GM08714 (cell line): ENCODE measurements at regions not wholly inside any gene's neighbourhood (a gene's known extent, or its start where the extent isn't known, plus 50 kb on each side); places are given as distances from the start of the nearest gene placed in this dataset.

Source experiments
- H3K4me3 ChIP-seq: fragments of 200-500 bp; sonication (Bioruptor generic); 2 replicates; pipeline ENCODE4 v1.5.1; 2014; ENCODE audit warnings: mild to moderate bottlenecking, low read length, inconsistent platforms
- ZNF274 ChIP-seq: IDR thresholded peaks from 2 replicates; pipeline ENCODE4 v1.6.1; 2012; ENCODE audit warnings: mild to moderate bottlenecking, low read depth, low read length

DNA sequence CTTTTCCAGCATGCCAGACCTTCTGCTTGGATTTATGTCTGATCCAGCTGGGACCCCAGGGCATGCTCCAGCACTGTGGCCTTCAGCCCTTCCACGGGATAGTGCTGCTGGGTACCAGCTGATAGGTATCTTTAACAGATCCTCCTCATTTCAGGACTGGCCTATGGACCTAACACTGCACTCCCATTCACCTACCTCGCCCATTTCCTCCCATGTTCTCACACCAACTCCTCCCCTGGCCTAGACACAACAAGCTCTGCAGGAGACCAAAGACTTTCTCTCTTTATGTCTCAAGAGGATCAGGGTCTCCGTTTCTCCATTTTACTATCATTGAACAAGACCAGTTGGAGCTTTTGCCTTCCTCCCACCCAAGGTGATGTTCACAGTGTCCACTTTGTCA is 140.0 kb upstream of the TMCC3 start:
- no peak overlapping the region for H3K4me3 ChIP-seq
- no peak for TF ChIP-seq ZNF274

DNA sequence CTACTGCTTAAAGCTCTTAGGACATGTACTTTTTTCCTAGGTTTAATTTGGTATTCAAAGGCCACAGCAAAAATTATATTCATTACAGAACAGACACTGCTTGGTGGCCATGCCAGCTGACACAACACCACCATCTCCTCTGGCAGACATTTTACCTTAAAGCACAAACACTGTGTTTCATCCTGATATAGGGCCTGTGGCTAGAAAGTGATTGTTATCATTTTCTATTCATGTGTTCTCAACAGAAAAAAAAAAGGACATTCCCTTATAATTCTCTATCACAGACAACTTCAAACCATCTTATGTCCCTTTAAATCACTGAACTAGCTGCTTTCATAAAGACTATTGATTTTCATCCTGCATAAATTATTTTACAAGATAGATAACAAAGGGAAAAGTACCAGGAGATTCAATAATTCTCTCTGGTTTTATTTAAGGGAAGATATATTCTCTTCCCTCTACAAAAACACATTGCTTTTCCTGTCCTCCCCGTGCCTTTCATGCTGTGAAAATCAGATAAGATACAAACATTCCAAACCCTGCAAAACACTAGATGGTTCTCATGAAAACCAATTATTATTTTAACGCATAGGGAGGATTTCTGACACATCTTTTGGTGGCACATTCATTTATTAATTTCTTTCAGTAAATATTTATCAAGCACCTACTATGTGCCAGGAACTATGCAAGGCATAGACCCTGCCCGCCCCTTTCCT is 139.3 kb upstream of the TMCC3 start:
- H3K4me3 ChIP-seq, result no peak overlapping the region
- no peak for TF ChIP-seq ZNF274

DNA sequence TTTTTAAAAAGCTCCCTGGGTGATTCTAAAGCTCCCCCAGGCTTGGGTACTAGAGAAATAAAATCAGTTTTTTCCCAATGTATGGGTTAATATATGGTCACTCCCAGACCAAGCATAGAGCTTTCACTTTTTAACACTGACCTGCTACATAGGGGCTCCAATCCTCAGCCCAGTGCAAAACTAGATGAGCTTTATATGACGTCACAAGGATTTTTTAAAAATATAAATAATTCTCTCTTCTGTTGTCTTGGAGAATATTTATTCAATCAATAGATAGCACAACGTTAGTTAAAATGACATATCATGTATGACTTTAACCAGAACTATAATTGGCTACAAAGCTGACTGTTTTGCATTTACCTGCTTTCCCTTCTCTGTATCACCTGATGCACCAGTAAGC is 137.9 kb upstream of the TMCC3 start:
- H3K4me3 ChIP-seq, result no peak overlapping the region
- no peak for TF ChIP-seq ZNF274

DNA sequence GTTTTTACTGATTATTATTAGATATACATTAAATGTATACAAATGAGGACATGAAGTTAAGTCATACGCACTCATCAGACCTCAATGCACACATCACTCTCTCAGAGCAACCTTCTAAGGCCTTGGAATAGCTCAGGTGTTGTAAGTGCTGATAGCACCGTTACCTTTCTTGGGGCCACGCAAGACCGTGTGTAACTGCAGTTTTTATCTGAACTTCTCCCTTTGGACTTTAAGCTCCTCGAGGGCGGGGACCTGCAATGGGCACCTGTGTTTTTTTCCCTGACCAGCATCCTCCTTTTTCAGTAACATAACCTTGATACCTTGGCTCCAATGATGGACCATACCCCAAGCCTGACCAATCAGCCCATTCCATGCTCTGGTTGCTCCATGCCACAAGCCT is 136.5 kb upstream of the TMCC3 start:
- no peak for TF ChIP-seq ZNF274

DNA sequence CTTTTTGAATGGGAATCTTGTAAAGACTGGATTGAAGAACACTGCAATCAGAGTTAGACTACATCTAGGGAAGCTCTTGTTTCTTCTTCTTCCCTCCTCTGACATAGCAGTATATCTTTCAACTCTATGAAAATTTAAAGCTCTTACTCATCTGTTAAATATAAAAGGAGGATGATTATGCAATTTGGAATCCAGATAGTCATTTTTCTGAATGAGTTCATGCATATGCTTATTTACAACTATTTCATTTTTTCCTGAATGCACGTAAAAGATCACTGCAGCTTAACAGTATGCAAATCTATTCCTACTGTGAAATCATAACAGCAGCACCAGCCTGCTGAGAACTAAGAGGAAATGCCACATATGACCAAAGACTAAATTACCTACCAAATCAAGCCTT is 133.5 kb upstream of the TMCC3 start:
- TF ChIP-seq ZNF274, result no peak
- H3K4me3 ChIP-seq, result no peak overlapping the region

More for the DNA sequence above, 136.5 kb upstream of the TMCC3 start:
- no peak overlapping the region for H3K4me3 ChIP-seq

DNA sequence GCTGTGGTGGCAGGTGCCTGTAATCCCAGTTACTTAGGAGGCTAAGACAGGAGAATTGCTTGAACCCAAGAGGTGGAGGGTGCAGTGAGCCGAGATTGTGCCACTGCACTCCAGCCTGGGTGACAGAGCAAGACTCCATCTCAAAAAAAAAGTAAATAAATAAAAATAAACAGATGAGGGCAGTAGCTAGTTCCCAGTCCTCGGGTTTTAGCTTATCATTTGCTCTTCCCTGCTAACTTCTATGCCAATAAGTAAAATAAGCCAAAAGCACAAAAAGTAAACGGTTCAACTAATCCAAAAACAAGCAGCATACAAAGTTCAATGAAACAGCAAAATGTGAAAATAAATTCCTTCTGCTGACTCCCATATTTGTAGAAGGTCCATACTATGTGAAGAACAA is 133.0 kb upstream of the TMCC3 start:
- no peak overlapping the region for H3K4me3 ChIP-seq
- no peak for TF ChIP-seq ZNF274

DNA sequence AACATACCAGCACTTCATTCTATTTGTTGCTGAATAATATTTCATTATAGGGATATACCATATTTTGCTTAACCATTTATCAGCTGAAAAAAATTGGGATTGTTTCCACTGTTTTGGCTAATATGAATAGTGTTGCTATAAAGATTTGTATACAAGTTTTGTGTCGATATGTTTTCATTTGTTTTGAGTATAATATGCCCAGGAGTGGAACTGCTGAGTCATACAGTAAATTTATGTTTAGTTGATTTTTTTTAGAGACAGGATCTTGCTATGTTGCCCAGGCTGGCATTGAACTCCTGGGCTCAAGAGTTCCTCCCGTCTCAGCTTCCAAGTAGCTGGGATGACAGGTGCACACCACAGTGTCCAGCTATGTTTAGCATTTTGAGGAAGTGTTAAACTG is 131.5 kb upstream of the TMCC3 start:
- TF ChIP-seq ZNF274, result no peak
- no peak overlapping the region for H3K4me3 ChIP-seq

DNA sequence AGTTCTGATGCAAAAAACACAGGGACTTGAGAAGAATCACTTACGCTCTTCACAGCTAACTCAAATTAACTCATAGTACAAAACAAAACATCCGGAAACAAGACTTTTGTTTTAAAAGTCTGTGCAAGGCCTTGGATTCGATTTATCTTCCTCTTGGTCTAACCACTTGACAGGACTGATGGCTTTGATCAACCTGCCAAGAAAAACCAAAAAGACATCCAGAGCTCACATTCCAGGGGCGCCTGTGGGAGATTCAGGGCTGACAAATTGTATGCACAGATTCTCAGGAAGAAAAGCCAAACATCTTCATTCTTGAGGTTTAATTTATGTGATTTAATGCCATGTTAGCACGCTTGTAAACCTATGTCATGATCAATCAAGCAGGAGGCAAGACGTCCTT is 129.1 kb upstream of the TMCC3 start:
- TF ChIP-seq ZNF274, result no peak
- H3K4me3 ChIP-seq, result no peak overlapping the region

DNA sequence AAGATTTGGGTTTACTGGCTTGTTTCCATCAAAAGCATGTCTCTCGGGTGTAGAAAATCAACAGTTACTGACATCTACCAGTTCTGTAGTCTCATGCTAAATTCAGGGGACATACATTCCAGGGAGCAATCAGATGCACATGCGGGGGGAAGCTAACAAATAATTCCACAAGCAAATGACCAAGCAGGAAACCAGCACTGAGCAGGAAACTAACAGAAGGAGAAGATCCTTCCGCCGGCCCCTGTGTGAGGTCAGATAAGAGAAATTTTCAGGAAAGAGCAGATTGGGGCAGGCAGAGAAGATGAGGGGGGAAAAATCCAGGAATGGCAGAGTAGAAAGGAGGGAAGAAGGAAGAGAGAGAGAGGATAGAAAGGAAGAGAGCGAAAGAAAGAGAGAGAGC is 127.6 kb upstream of the TMCC3 start:
- H3K4me3 ChIP-seq, result no peak overlapping the region
- no peak for TF ChIP-seq ZNF274

DNA sequence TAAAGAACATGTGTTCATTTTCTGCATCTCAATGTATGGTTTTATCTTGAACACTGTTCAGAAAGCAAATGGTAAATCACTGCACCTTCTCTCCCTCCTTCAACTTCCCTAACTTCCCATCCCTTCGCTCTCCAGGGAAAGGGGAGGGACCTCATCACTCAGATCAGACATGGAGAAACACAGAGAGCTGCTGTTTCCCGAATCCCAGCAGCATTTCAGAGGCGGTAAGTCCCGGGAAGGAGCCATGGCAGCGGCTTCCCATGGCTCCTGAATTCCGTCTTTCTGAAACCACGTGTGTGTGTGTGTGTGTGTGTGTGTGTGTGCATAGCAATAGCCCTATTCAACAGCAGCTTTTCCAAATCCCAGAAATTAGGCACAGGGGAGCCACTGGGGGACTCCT is 125.4 kb upstream of the TMCC3 start:
- no peak for TF ChIP-seq ZNF274

DNA sequence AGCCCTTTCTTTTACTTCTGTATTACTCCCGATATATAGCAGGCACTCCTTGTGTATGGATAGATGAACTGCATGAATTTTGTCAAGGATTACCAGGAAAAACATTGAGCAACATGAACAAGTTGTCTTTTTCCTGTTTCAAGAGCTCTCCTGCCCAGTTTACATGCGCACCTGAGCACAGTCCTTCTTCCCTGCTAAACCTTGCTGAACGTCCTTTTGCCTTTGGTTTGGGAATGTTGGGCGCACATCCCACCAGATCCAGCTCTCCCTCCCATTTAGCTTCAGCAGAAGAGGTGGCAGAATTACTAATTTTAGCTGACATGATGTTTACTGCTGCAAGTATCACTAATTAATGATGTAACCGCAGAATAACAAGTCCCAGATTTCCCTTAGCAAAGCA is 121.4 kb upstream of the TMCC3 start:
- H3K4me3 ChIP-seq, result no peak overlapping the region
- TF ChIP-seq ZNF274, result no peak

More for the DNA sequence above, 125.4 kb upstream of the TMCC3 start:
- H3K4me3 ChIP-seq, result no peak overlapping the region

DNA sequence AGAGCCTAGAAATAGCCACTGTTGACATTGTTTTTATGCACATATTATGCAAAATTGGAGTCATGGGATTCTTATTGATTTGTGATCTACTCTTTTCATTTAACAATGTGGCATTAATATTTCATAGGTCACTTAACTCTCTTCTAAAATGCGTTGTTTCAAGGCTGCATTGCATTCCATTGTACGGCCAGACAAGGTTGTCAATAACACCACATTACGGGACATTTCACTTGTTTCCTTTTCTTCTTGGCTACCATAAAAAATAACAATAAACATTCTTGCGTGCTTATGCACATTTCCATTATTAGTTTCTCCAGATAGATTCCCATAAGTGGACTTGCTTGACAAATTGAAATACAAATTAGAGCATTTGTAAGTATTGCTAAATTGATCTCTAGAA is 120.8 kb upstream of the TMCC3 start:
- no peak for TF ChIP-seq ZNF274
- no peak overlapping the region for H3K4me3 ChIP-seq

DNA sequence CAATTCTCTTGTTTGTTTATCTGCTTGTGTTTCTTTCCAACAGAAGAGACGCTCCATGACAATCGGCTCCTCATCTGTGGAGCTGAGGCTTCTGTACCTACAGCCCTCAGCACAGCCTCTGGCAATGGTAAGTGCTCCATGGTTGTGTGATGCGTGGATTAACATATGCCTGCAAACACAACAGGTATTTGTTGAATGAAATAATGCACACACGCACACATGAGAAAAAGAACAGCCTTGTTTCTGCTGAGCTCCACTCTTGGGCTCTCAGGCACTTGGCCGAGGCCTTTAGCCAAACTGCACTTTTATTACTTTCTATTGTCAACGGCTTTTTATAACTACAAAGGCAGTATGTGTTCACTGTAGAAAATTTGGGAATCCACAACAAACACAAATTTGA is 120.4 kb upstream of the TMCC3 start:
- no peak overlapping the region for H3K4me3 ChIP-seq
- no peak for TF ChIP-seq ZNF274

DNA sequence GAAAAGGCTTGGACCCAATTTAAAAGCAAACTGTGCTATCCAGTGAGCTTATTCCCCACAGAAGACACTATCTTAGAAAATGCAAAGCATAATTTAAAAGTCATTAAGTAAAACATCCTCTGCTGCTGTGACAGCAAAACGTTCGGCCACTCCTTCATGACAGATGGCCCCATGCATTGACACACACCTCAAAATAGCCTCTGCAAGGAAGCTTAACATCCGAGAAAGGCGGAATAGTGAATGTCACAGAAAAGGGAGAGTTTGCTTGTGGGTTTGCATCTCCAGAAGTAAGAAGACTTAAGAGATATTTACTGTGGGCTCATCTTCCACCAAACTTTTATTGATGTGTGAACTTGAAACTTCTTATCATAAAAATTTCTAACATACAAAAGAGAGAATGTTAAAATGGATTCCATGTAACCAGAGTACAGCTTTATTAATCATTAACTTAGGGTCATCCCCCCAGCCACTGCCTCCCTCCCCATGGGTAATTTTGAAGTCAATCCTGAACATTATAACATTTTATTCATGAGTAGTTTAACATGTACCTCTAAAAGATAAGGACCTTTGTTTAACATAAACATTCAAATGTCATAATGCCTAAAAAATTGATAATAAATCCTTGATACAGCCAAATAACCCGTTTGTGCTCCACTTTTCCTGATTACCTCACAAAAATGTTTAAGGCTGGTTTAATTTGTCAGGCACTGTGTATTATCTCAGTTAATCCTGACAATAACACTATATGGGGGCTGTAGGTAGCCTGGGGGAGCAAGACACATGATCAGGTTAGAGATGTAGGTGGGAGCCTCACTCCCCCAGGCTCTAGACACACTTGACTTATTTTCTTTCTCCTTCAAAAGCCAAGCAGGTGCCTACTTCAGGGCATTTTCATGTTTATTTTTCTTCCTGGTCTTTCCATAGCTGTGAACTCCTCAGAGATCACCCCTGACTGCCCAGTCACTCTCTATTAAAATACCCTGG is 119.7 kb upstream of the TMCC3 start:
- H3K4me3 ChIP-seq, result peak overlapping the region; percentile 28; the same call in 1 of the 2 replicates
- no peak for TF ChIP-seq ZNF274

DNA sequence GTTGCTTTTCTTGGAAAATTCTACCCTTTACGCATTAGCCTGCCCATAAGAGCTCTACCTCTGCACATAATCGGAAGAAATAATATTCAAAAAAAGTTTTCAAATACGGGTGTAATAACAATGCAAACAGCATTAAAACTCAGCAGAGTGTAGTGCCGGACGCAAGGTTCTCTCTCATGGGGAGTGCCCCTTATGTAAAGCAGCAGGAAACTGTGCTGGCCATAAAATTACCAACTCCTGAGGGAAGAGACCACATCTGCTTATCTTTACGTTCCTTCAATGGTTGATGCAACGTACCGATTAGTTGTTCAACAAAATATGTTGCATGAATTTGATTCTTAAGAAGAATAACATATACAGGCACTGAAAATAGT is 118.7 kb upstream of the TMCC3 start:
- H3K4me3 ChIP-seq, result peak overlapping the region; percentile 69
- no peak for TF ChIP-seq ZNF274

DNA sequence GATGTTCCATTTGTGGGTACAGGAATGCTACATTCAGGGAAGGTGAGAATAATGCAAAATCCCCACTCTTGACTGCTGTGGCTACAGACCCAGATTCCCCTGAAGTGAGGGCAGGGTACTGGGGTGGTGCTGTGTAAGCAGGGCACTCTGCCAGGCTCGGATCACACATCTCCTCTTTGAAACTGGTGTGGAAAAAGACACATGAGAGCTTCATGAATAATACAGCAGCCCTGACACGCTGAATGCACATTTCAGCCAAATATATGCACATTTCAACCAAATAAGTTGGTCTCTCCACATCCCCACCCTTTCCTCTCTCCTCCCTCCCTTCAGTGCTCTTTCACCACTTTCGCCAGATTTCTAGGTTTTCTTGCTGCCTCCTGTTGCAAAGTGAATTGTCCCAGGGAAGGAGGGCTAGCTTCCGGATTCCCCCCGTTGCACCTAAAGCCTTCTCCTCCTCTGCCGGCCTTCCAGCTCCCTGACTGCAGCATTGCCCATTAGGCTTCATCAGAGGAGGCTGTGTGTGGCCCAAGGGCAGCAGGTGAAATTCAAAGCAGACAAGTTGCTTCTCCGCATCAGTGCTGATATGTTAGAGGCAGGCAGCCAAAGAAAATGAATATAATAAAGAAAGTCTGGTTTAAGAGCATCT is 118.2 kb upstream of the TMCC3 start:
- no peak for TF ChIP-seq ZNF274
- peak overlapping the region; percentile 69 for H3K4me3 ChIP-seq
